GM13976 (cell line): ENCODE measurements at regions not wholly inside any gene's neighbourhood (a gene's known extent, or its start where the extent isn't known, plus 50 kb on each side); places are given as distances from the start of the nearest gene placed in this dataset.

Source experiments
- DNase-seq: peaks from one replicate; pipeline ENCODE4 v3.0.0; 2012; ENCODE audit warnings: low spot score
- in situ Hi-C: fragments of 300-500 bp; cut with MboI; formaldehyde crosslinking; loops from one replicate; pipeline ENCODE4 v1.12.0; 2022; ENCODE audit warnings: low sequenced_read_pairs, mixed read lengths, inconsistent platforms; ENCODE audit not compliant: unreplicated experiment
- TF ChIP-seq, protein P1 (sequence below): IDR thresholded peaks from 2 replicates; pipeline ENCODE4 v1.5.1; 2012; ENCODE audit warnings: borderline replicate concordance, mild to moderate bottlenecking; ENCODE audit not compliant: insufficient read depth; ENCODE audit errors: extremely low read depth, missing control alignments, control extremely low read depth

DNA sequence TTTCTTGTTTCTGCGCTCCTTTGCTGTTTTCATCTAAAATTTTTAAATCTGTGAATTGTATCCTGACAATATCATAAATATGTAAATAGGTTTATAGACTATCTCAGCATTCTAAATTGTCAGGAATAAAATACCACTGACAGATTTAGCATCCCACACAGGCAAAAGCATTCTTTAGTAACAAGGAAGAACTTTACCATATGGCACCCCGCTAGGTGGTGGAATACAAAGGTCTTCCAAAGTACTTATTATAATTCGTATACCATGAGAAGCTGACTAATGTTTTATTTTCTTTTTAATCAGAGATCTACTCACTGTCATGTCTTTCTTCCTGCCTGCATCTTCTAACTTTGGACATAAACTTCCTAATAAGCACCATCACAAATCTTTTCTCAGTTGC, 328.8 kb upstream of the NOVA1 start:
- no peak for DNase-seq
- in situ Hi-C loops = no loop called here
- TF ChIP-seq, protein P1, sequence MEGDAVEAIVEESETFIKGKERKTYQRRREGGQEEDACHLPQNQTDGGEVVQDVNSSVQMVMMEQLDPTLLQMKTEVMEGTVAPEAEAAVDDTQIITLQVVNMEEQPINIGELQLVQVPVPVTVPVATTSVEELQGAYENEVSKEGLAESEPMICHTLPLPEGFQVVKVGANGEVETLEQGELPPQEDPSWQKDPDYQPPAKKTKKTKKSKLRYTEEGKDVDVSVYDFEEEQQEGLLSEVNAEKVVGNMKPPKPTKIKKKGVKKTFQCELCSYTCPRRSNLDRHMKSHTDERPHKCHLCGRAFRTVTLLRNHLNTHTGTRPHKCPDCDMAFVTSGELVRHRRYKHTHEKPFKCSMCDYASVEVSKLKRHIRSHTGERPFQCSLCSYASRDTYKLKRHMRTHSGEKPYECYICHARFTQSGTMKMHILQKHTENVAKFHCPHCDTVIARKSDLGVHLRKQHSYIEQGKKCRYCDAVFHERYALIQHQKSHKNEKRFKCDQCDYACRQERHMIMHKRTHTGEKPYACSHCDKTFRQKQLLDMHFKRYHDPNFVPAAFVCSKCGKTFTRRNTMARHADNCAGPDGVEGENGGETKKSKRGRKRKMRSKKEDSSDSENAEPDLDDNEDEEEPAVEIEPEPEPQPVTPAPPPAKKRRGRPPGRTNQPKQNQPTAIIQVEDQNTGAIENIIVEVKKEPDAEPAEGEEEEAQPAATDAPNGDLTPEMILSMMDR = no peak

DNA sequence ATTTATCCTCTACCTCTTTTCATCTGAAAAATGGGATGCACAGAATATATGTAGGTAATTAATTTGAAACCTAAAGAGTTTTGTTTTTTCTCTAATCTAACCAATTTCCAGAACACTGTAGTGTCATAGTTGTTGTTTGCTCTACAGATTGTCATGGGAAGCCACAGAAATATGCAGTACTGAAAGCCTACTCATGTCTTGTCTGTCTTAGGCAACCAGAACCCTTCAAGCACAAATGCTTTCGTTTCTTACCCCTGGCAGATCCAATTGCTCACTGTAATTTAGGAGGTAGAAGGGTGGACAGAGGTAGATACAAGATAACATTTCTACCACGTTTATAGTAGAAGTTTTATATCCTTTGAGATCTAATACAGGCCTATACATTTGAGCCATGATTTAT, 330.2 kb upstream of the NOVA1 start:
- TF ChIP-seq, protein P1 = no peak
- in situ Hi-C loops = no loop called here
- DNase-seq = no peak

DNA sequence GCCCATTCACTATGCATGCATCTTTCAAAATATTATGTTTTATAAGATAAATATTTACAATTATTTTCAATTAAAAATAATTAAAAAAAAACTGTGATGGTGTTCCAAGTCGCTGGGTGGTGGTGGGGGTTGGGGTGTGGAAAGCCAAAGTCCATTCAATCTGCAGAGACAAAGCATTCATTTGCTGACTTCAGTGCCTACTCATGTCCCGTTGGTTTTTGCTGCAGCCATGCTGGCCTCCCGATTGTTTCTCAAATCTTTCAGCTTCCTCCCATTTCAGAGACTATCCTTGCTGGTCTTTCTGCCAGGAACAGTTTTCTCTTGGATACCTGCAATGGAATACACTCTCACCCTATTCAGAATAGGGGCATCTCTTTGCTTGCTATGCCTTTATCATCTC, 331.5 kb upstream of the NOVA1 start:
- TF ChIP-seq, protein P1 = no peak
- in situ Hi-C loops = no loop called here
- no peak for DNase-seq

DNA sequence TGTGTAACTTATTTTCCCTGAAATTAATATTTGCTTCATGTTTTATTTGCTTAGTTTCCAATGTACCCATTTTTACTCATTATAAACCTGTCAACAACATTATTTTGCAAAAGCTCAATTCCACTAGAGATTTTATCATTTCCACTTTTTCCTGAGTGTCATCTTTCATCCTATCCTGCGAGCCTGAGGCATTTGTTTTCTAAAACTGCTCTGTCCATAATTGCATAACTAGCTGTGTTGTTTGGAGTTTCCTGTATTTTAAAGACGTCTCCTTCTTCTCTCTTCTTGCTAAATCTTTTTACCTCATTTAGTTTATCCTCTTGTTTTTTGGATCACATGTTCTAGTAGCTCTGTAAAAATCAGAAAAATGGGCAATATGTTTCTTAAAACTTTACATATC, 332.7 kb upstream of the NOVA1 start:
- in situ Hi-C loops = no loop called here
- TF ChIP-seq, protein P1 = no peak
- DNase-seq = no peak

DNA sequence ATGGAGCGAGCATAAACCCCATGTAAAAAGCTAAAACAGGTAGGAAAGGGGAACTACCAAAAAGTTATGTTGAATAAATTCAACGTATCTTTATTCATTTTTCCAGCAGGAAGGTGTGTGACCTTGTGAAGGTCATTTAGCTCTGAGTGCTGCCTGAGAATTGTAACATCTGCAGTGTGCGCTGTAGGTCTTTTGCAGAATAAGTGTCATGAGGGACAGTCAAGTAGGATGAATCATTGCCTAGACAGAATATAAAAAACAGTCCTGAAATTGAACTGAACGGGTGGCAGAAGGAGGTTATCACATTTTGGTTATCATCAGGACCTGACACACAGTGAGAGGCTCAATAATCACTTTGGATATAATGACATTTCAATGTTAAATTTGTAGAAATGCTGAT, 334.8 kb upstream of the NOVA1 start:
- no peak for DNase-seq
- in situ Hi-C loops = no loop called here
- TF ChIP-seq, protein P1 = no peak

DNA sequence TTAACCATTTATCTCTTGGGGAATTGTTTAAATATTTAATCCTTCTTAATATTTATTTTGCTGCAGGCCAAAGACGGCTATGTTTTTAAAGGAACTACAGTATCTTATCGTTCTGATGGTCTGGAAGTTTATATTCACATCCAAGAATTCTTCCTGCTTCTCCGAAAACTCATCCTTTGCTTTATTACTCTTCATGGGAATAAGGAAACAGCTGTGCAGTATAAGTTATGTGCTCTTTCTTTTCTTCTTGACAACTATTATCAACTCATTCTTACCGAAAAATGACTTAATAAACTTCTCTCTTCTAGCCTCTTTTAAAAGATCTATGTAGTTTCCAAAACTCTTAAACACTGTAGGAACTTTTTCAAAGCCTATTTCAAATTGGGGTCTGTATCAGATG, 335.6 kb upstream of the NOVA1 start:
- TF ChIP-seq, protein P1 = no peak
- no peak for DNase-seq
- in situ Hi-C loops = no loop called here

DNA sequence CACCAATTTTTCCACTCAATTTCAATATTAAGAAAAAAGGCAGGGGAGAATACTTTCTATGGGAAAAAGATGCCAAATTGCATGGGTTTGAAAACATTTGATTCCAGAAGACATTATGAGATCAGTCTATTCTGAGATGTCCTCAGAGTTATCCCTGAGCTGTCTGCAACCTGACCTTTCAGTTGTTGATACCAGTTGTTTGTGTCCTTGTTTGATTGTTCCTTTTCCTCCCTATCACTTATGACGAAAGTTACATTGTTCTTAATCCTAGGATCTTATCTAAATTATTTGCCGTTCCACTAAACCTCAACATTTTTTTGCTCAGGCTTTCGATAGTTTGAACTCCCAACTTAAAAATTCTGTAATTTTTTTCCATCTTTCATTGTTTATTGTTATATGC, 336.3 kb upstream of the NOVA1 start:
- in situ Hi-C loops = no loop called here
- no peak for DNase-seq
- TF ChIP-seq, protein P1 = no peak
